B cell (primary cell): ENCODE measurements at regions not wholly inside any gene's neighbourhood (a gene's known extent, or its start where the extent isn't known, plus 50 kb on each side); places are given as distances from the start of the nearest gene placed in this dataset.

Experiments used
- ATAC-seq: fragments of 200-7000 bp; cut with Tn5 transposase; one replicate; pipeline ENCODE4 v1.10.0; 2021; ENCODE audit warnings: low read depth, mild to moderate bottlenecking, moderate number of reproducible peaks, moderate library complexity
- CTCF ChIA-PET: fragments of 350-600 bp; sonication (Branson Sonifier 250); formaldehyde crosslinking; loops from one replicate; lab custom pipeline; 2021; ENCODE audit warnings: antibody characterized with exemption, inconsistent platforms; lab: Charles Lee
- POLR2A ChIA-PET: fragments of 350-600 bp; sonication (Branson Sonifier 250); formaldehyde crosslinking; loops from one replicate; lab custom pipeline; 2021; ENCODE audit warnings: antibody characterized with exemption; lab: Charles Lee
- DNase-seq: peaks from one replicate; pipeline ENCODE4 v3.0.0; 2013
- H2AFZ ChIP-seq: 2 replicates; pipeline ENCODE4 v1.6.1; 2012; ENCODE audit warnings: mild to moderate bottlenecking, low read depth, low read length; ENCODE audit not compliant: insufficient read depth, poor library complexity, severe bottlenecking
- H3K27ac ChIP-seq, 2 donors: 1 replicate in 1 of 2; 2 replicates in 1 of 2; pipeline ENCODE4 v1.5.1; 2012 to 2013; ENCODE audit warnings: low read length in 2 of 2, mild to moderate bottlenecking in 2 of 2, moderate library complexity in 1 of 2
- H3K27me3 ChIP-seq, 4 experiments: fragments of 200-600 bp in 1 of 4; sonication (generic) in 1 of 4; replicated peaks in 1 of 4; 1 replicate in 2 of 4; 2 replicates in 2 of 4; pipeline versions ENCODE4 v1.6.1 to v1.7.0; 2013 to 2016; ENCODE audit warnings: low read length in 3 of 4, mild to moderate bottlenecking in 2 of 4, mixed read lengths in 1 of 4, moderate library complexity in 1 of 4; ENCODE audit not compliant: insufficient read depth in 4 of 4, control insufficient read depth in 3 of 4; ENCODE audit errors: control extremely low read depth in 1 of 4
- H3K36me3 ChIP-seq, 2 experiments: replicated peaks in 1 of 2; 1 replicate in 1 of 2; 2 replicates in 1 of 2; pipeline versions ENCODE4 v1.6.1 to v1.7.1; 2013; ENCODE audit warnings: low read length in 1 of 2; ENCODE audit not compliant: insufficient read depth in 2 of 2, control insufficient read depth in 1 of 2; ENCODE audit errors: control extremely low read depth in 1 of 2, extremely low read depth in 1 of 2
- H3K4me1 ChIP-seq, 2 donors: fragments of 200-600 bp in 1 of 2; sonication (generic) in 1 of 2; 1 replicate in 1 of 2; 2 replicates in 1 of 2; pipeline versions ENCODE4 v1.5.1 to v1.6.1; 2013 to 2017; ENCODE audit warnings: low read length in 2 of 2; ENCODE audit not compliant: control insufficient read depth in 2 of 2, insufficient read depth in 2 of 2
- H3K4me2 ChIP-seq: replicated peaks from 2 replicates; pipeline ENCODE3; 2012; ENCODE audit warnings: mild to moderate bottlenecking, low read depth, low read length; ENCODE audit not compliant: poor library complexity, severe bottlenecking
- H3K4me3 ChIP-seq, 5 experiments: fragments of 200-600 bp in 1 of 5; sonication (generic) in 1 of 5; 1 replicate in 3 of 5; 2 replicates in 2 of 5; pipeline versions ENCODE4 v1.5.1 to v1.7.0; 2011 to 2016; ENCODE audit warnings: low read length in 4 of 5, mild to moderate bottlenecking in 4 of 5, low read depth in 2 of 5, control low read depth in 1 of 5, moderate library complexity in 1 of 5; ENCODE audit not compliant: insufficient read depth in 1 of 5; ENCODE audit errors: control extremely low read depth in 1 of 5, extremely low read depth in 1 of 5
- H3K79me2 ChIP-seq: fragments of 200-600 bp; sonication (generic); one replicate; pipeline ENCODE4 v1.6.0; 2016; ENCODE audit warnings: low read length; ENCODE audit not compliant: control insufficient read depth, insufficient read depth
- H3K9ac ChIP-seq: fragments of 200-600 bp; sonication (generic); 2 replicates; pipeline ENCODE4 v1.6.1; 2017; ENCODE audit warnings: mild to moderate bottlenecking, low read length, moderate library complexity
- H3K9me3 ChIP-seq, 3 donors: one replicate each; pipeline versions ENCODE4 v1.6.1 to v1.7.1; 2013; ENCODE audit warnings: low read length in 2 of 3; ENCODE audit not compliant: control insufficient read depth in 2 of 3, insufficient read depth in 1 of 3; ENCODE audit errors: control extremely low read depth in 1 of 3
- H4K20me1 ChIP-seq: 2 replicates; pipeline ENCODE4 v1.6.0; 2012; ENCODE audit warnings: mild to moderate bottlenecking, low read length; ENCODE audit not compliant: insufficient read depth, control insufficient read depth, poor library complexity, severe bottlenecking
- H3K27ac Mint-ChIP-seq: one replicate; pipeline ENCODE4 v1.8.0; 2021; ENCODE audit warnings: mixed read lengths
- H3K27me3 Mint-ChIP-seq: one replicate; pipeline ENCODE4 v1.8.0; 2021; ENCODE audit warnings: mixed read lengths
- H3K4me1 Mint-ChIP-seq: one replicate; pipeline ENCODE4 v1.8.0; 2021; ENCODE audit warnings: mixed read lengths
- H3K4me3 Mint-ChIP-seq: one replicate; pipeline ENCODE4 v1.8.0; 2021; ENCODE audit warnings: mixed read lengths
- H3K9me3 Mint-ChIP-seq: one replicate; pipeline ENCODE4 v1.8.0; 2022; ENCODE audit warnings: mixed read lengths; ENCODE audit not compliant: insufficient read depth
- EZH2 ChIP-seq: IDR thresholded peaks from 2 replicates; pipeline ENCODE4 v1.6.1; 2012; ENCODE audit warnings: borderline replicate concordance, low read depth, mild to moderate bottlenecking, moderate library complexity, low read length; ENCODE audit not compliant: insufficient read depth, poor library complexity, severe bottlenecking
- WGBS: methylation state at CpG from one replicate; pipeline ENCODE4 v1.1.5; 2013; ENCODE audit warnings: missing lambda C conversion rate; ENCODE audit not compliant: insufficient coverage; 5-methylcytosine and 5-hydroxymethylcytosine counted together
- intact Hi-C: fragments of 100-400 bp; cut with micrococcal nuclease; formaldehyde crosslinking; loops from one replicate; pipeline ENCODE4 v1.10.0; 2022
- TF ChIP-seq, protein P1 (sequence below): fragments of 200-600 bp; IDR thresholded peaks from one replicate; pipeline ENCODE4 v1.8.0; 2022; ENCODE audit warnings: antibody characterized with exemption, mild to moderate bottlenecking

DNA sequence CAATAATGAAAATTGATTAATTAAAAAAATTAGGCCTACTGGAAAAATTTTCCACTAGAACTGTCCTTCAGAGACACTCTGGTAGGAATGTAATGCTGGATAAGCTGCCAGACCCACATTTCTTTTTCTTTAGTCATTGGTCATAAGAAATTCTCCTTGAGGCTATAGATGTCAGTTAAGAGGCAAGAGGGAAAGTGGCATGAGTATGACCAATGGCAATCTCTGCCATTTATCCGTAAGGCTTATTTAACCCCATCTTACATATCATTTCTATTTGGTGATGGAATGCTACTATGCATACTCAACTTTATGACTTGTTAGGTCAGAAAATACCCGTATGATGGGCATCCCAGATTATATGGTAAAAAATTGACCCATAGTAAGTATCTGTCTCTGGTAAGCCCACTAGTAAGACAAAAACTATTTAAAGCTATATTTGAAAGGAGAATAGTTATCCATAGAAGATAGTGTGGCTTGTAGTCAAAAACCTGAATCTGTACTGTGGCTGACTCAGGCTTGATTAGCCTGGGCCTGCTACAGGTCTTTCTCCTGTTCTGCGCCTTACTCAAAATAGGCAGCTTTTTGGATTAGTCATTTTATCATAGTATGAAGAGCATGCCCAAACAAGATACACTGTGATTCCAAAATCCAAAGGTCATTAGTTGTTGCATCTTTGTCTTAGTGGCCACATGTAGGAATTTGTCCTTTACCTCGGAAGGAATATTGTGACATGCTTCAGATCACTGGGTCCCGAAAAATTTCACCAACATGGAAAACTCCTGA lies 314.7 kb downstream of the PYDC2 start:
- H3K4me3 ChIP-seq = no peak overlapping the region
- no peaks in the 10 kb centered on the region for H4K20me1 ChIP-seq
- no peaks in the 10 kb centered on the region for H3K27me3 Mint-ChIP-seq
- no peaks in the 10 kb centered on the region for H3K27me3 ChIP-seq
- WGBS = 90% methylated on average over 2 of the region's 5 CpGs
- H3K36me3 ChIP-seq = no peaks in the 10 kb centered on the region
- ATAC-seq (no peak), DNase-seq (no peak)
- TF ChIP-seq, protein P1, sequence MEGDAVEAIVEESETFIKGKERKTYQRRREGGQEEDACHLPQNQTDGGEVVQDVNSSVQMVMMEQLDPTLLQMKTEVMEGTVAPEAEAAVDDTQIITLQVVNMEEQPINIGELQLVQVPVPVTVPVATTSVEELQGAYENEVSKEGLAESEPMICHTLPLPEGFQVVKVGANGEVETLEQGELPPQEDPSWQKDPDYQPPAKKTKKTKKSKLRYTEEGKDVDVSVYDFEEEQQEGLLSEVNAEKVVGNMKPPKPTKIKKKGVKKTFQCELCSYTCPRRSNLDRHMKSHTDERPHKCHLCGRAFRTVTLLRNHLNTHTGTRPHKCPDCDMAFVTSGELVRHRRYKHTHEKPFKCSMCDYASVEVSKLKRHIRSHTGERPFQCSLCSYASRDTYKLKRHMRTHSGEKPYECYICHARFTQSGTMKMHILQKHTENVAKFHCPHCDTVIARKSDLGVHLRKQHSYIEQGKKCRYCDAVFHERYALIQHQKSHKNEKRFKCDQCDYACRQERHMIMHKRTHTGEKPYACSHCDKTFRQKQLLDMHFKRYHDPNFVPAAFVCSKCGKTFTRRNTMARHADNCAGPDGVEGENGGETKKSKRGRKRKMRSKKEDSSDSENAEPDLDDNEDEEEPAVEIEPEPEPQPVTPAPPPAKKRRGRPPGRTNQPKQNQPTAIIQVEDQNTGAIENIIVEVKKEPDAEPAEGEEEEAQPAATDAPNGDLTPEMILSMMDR = no peak
- no peak for TF ChIP-seq EZH2
- H3K79me2 ChIP-seq = no peaks in the 10 kb centered on the region
- H3K9me3 Mint-ChIP-seq = peaks cover 3% of the 10 kb centered on the region
- H3K4me1 Mint-ChIP-seq = no peaks in the 10 kb centered on the region
- H3K9me3 ChIP-seq = peaks cover 0 to 3% (median 0%) of the 10 kb centered on the region in 3 donors
- ChIA-PET POLR2A (no interaction called here), CTCF (no interaction called here)
- H3K4me3 Mint-ChIP-seq = no peak overlapping the region
- H3K4me1 ChIP-seq = no peaks in the 10 kb centered on the region
- no peak overlapping the region for H3K4me2 ChIP-seq
- intact Hi-C loops = no loop called here
- H2AFZ ChIP-seq = no peak overlapping the region
- no peak overlapping the region for H3K27ac ChIP-seq
- H3K27ac Mint-ChIP-seq = no peak overlapping the region
- H3K9ac ChIP-seq = no peak overlapping the region

DNA sequence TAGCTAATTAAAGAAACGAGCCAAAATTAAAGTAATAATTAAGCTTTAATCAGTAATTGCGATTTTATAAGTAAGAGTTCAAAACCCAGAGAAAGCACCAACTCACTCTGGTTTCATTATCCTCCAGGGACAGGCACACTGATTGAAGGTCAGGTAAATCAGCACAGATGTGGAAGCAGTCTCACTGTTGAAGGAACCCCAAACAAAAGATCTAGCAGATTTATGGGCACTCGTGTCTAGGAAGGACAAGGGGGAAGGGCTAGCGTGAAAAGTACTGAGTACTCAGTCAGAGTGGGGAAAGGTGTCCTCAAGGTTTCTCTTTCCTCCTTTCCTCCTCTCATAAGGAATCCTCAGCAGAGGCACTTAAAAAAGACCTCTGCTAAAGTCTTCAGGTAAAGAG lies 320.1 kb downstream of the PYDC2 start:
- POLR2A ChIA-PET = no interaction called here
- Mint-ChIP-seq H3K27me3 (no peaks in the 10 kb centered on the region), H3K27ac (no peak overlapping the region), H3K4me1 (no peaks in the 10 kb centered on the region), H3K4me3 (no peak overlapping the region), H3K9me3 (peaks cover 3% of the 10 kb centered on the region)
- no peaks in the 10 kb centered on the region for H3K79me2 ChIP-seq
- intact Hi-C loops = no loop called here
- TF ChIP-seq, protein P1 = no peak
- no peak for TF ChIP-seq EZH2
- CTCF ChIA-PET = no interaction called here
- no peaks in the 10 kb centered on the region for H3K4me1 ChIP-seq
- H3K4me2 ChIP-seq = no peak overlapping the region
- H3K4me3 ChIP-seq = no peak overlapping the region
- WGBS = no CpG with 5 or more reads among the region's 4 CpGs
- no peaks in the 10 kb centered on the region for H3K27me3 ChIP-seq
- no peaks in the 10 kb centered on the region for H4K20me1 ChIP-seq
- DNase-seq (no peak), ATAC-seq (no peak)
- H3K27ac ChIP-seq = no peak overlapping the region
- no peak overlapping the region for H2AFZ ChIP-seq
- peaks cover 0 to 3% (median 0%) of the 10 kb centered on the region in 3 donors for H3K9me3 ChIP-seq
- no peak overlapping the region for H3K9ac ChIP-seq
- H3K36me3 ChIP-seq = no peaks in the 10 kb centered on the region
